ENCODE measurements at regions not wholly inside any gene's neighbourhood (a gene's known extent, or its start where the extent isn't known, plus 50 kb on each side); places are given as distances from the start of the nearest gene placed in this dataset.

DNA sequence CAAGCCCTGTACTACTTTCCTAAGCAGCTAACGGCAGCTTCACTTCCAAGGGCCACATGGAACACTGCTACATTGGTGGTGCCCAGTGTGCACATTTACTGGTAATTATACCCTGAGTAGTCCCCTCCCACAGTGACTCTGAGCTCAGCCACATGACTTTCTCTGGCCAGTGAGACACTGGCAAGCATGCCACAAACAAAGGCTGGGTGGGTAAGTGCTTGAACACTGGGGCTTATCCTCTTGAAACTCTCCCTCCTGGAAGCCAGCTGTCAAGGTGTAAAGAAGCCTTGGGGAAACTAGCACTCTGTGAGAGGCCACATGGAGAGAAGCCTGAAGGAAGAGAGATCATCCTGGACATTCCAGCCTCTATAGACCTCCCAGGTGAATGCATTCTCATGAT is 54.4 kb upstream of the DRD2 start:
- no peak for DNase-seq (ENCODE audit: low read depth in 4 of 4, low spot score in 1 of 4)

- no peak for DNase-seq (ENCODE audit: low read depth in 4 of 4, low spot score in 1 of 4)
These were observed 53.8 kb upstream of the DRD2 start for GRCh38 chr11:113528982-113529381.

DNA sequence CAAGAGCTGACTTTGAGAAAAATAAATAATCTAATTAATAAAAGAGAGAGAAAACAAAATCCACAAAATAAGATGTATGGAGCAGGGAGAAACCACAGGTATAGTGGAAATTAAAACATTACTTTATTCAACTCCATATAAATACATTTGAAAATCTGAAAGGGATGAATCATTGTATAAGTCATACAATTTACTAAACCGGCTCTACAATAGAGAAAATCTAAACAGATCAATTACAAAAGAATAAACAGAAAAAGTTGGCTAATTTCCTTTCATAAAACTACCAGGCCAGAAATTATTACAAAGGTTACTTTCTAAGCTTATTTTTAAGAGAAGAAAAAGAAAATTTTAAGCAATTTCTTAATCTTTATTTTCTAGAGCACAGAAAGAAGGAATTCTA is 51.3 kb upstream of the DRD2 start:
- DNase-seq (ENCODE audit: low read depth in 4 of 4, low spot score in 1 of 4), result no peak

Measured in stimulated activated CD4-positive, alpha-beta T cell treated with anti-CD3 and anti-CD28 coated beads, Interleukin-1b, Interleukin-23, amount 100 ng/mL, for 24 hours (primary cell).